AG04450 (cell line): ENCODE measurements at regions not wholly inside any gene's neighbourhood (a gene's known extent, or its start where the extent isn't known, plus 50 kb on each side); places are given as distances from the start of the nearest gene placed in this dataset.

Experiments used
- CTCF ChIA-PET: fragments of 300-600, 350-600 bp; formaldehyde crosslinking; extraction: SDS; loops from one replicate; lab custom pipeline; 2022; ENCODE audit warnings: antibody characterized with exemption, inconsistent platforms; lab: Charles Lee
- POLR2A ChIA-PET: fragments of 350-600 bp; formaldehyde crosslinking; extraction: SDS; loops from one replicate; lab custom pipeline; 2021; ENCODE audit warnings: antibody characterized with exemption, inconsistent platforms; lab: Yijun Ruan, JAX
- DNase-seq: peaks from one replicate; pipeline ENCODE4 v3.0.0-alpha.2; 2011; ENCODE audit warnings: low read depth, low spot score
- H3K27ac ChIP-seq: one replicate; pipeline ENCODE4 v1.5.1; 2012; ENCODE audit warnings: low read depth, low read length, control low read depth
- H3K27me3 ChIP-seq: one replicate; pipeline ENCODE4 v1.6.0; 2012; ENCODE audit warnings: low read length; ENCODE audit not compliant: control insufficient read depth, insufficient read depth
- H3K4me3 ChIP-seq: 2 replicates; pipeline ENCODE4 v1.5.1; 2011; ENCODE audit warnings: mild to moderate bottlenecking, low read depth, low read length, control low read depth
- H3K9me3 ChIP-seq: 2 replicates; pipeline ENCODE4 v1.5.1; 2012; ENCODE audit warnings: low read length; ENCODE audit not compliant: control insufficient read depth, insufficient read depth
- CTCF ChIP-seq: IDR thresholded peaks from 2 replicates; pipeline ENCODE4 v1.5.1; 2011; ENCODE audit warnings: low read depth, low read length, control low read depth, inconsistent platforms

DNA sequence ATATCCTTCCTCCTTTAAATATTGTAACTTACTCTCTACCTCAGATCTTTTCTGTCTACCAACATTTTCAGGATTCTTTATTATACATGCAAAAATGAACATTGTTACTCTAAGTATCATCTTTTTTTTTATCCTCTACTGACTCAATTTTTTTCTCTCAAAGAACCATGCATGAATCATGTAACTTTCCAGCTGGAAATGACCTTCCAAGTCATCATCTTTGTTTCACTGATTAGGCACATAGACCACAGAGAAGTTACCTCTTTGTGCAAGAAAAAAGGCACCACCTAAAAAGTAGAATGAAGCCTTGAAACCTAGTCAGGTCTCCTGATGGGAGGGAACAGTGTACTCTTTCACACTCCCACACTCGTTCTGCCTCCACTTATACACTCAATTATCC is 234.9 kb downstream of the HGF start:
- no peak overlapping the region for H3K27ac ChIP-seq
- TF ChIP-seq CTCF = no peak
- no peak for DNase-seq
- no peaks in the 10 kb centered on the region for H3K27me3 ChIP-seq
- ChIA-PET POLR2A (no interaction called here), CTCF (no interaction called here)
- no peak overlapping the region for H3K4me3 ChIP-seq
- no peaks in the 10 kb centered on the region for H3K9me3 ChIP-seq

DNA sequence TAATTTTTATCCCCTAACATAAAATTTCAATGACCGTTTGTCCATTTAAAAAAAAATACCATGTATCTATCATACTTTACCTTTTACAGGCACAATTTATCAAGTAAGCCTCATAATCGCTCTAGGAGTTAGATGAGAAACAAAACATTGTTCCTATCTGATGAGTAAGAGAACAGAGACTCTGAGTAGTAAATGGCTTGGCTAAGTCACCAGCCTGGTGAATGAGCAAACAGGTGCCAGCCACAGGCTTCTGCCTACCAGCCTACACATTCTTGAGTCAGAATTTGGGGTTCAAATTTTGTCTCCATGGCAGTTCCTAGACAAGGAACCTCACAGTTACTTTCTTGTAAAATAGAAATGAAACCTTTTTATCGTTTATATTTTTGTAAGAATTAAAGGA is 235.4 kb downstream of the HGF start:
- no peak for DNase-seq
- Histone ChIP-seq H3K27me3 (no peaks in the 10 kb centered on the region), H3K9me3 (no peaks in the 10 kb centered on the region), H3K27ac (no peak overlapping the region), H3K4me3 (no peak overlapping the region)
- no peak for TF ChIP-seq CTCF
- CTCF ChIA-PET = no interaction called here
- POLR2A ChIA-PET = no interaction called here

DNA sequence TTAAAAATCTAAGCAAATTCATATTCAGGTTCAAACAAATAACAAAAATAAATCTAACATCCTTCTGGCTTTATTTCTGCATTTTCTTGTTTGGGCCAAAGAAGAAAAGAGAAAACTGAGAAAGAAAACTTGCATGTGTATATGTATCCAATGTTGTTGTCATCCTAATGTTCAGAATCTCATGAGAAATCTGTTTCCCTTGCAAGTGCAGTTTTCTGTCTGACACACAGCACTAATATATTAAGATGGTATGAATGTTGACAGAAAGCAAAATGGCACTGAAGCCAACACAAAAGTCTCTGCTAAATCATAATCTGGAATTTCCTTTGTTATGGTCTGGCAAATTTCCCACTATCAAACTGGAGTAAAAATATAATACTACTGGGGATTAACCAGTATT is 235.9 kb downstream of the HGF start:
- H3K4me3 ChIP-seq = no peak overlapping the region
- DNase-seq = no peak
- CTCF ChIA-PET = no interaction called here
- POLR2A ChIA-PET = no interaction called here
- no peak for TF ChIP-seq CTCF
- H3K9me3 ChIP-seq = no peaks in the 10 kb centered on the region
- H3K27me3 ChIP-seq = no peaks in the 10 kb centered on the region
- no peak overlapping the region for H3K27ac ChIP-seq

- Histone ChIP-seq H3K27me3 (no peaks in the 10 kb centered on the region), H3K4me3 (no peak overlapping the region), H3K9me3 (no peaks in the 10 kb centered on the region), H3K27ac (no peak overlapping the region)
- TF ChIP-seq CTCF = no peak
- no peak for DNase-seq
- POLR2A ChIA-PET = no interaction called here
- CTCF ChIA-PET = no interaction called here
Observed at GRCh38 chr7:81533426-81533825, 236.4 kb downstream of the HGF start.

- no peak for DNase-seq
- Histone ChIP-seq H3K9me3 (no peaks in the 10 kb centered on the region), H3K4me3 (no peak overlapping the region), H3K27me3 (no peaks in the 10 kb centered on the region), H3K27ac (no peak overlapping the region)
- TF ChIP-seq CTCF = no peak
- ChIA-PET CTCF (no interaction called here), POLR2A (no interaction called here)
Observed at GRCh38 chr7:81529785-81530184, 240.1 kb downstream of the HGF start.
